ENCODE measurements at regions not wholly inside any gene's neighbourhood (a gene's known extent, or its start where the extent isn't known, plus 50 kb on each side); places are given as distances from the start of the nearest gene placed in this dataset.
"Not testable (repeated sequence)": the region's sequence is repeated elsewhere in the genome, so short reads cannot be mapped to it uniquely, and the experiment has no call there.

- H3K9ac ChIP-seq (ENCODE audit: low read length) = no peak overlapping the region
- intact Hi-C loops (cut with micrococcal nuclease) = no loop called here
- H2AFZ ChIP-seq (ENCODE audit: low read depth, low read length, poor library complexity, severe bottlenecking) = no peak overlapping the region
- H3K4me1 ChIP-seq (ENCODE audit: control insufficient read depth in 1 of 2, insufficient read depth in 2 of 2, low read length in 2 of 2) = no peaks in the 10 kb centered on the region
- ATAC-seq (no peak), DNase-seq (ENCODE audit: low read depth, low spot score) (no peak)
- H4K20me1 ChIP-seq (ENCODE audit: insufficient read depth) = no peaks in the 10 kb centered on the region
- no peak overlapping the region for H3K4me2 ChIP-seq (ENCODE audit: low read length)
- CTCF ChIA-PET = no interaction called here
- no peaks in the 10 kb centered on the region for H3K79me2 ChIP-seq (ENCODE audit: insufficient read depth, low read length)
- no peaks in the 10 kb centered on the region for H3K9me2 ChIP-seq (ENCODE audit: insufficient read depth)
- H3K4me3 ChIP-seq (replicated peaks in 1 of 2; ENCODE audit: low read depth in 1 of 2, low read length in 2 of 2) = no peak overlapping the region
- H3K9me3 ChIP-seq (ENCODE audit: control insufficient read depth in 1 of 2, insufficient read depth in 1 of 2, low read depth in 1 of 2, low read length in 2 of 2) = peaks cover 0 to 6% of the 10 kb centered on the region in 2 experiments; a peak in 1 of 4 replicates
- RAD21 ChIA-PET (ENCODE audit: low non-redundant PET in 1 of 2, low total read pairs in 2 of 2, uncharacterized antibody in 2 of 2, unreplicated experiment in 2 of 2) = no interaction called here
- BruUV-seq (replicated peaks) = no TSS peak
- H3K27me3 ChIP-seq (ENCODE audit: insufficient read depth, low read length) = 0 out of 2 replicates have a peak, but pooled peaks cover 6% of the 10 kb centered on the region
- POLR2A ChIA-PET = no interaction called here
- H3K27ac ChIP-seq (ENCODE audit: low read depth, low read length) = no peak overlapping the region
- H3K36me3 ChIP-seq (ENCODE audit: control insufficient read depth in 1 of 2, insufficient read depth in 2 of 2, low read length in 2 of 2) = no peaks in the 10 kb centered on the region
- TF ChIP-seq ELF1 (IDR thresholded peaks at IDR 0.05; ENCODE audit: borderline replicate concordance, low read depth) = no peak
- no peak for TF ChIP-seq SP1 (IDR thresholded peaks at IDR 0.05; ENCODE audit: low read depth)
- TF ChIP-seq EGR1 (IDR thresholded peaks at IDR 0.05; ENCODE audit: low read depth) = no peak
- TF ChIP-seq CEBPB (IDR thresholded peaks at IDR 0.05; ENCODE audit: low read depth) = no peak
- no peak for TF ChIP-seq ZFX (IDR thresholded peaks at IDR 0.05)
- no peak for TF ChIP-seq SIN3A (IDR thresholded peaks at IDR 0.05; ENCODE audit: low read depth)
Observed at GRCh38 chr7:360454-361100, 70.6 kb downstream of the FOXL3 start.

- H3K9ac ChIP-seq (ENCODE audit: low read length); H3K4me1 ChIP-seq (ENCODE audit: control insufficient read depth in 1 of 2, insufficient read depth in 2 of 2, low read length in 2 of 2); H3K27me3 ChIP-seq (ENCODE audit: insufficient read depth, low read length); H3K4me2 ChIP-seq (ENCODE audit: low read length); H2AFZ ChIP-seq (ENCODE audit: low read depth, low read length, poor library complexity, severe bottlenecking); H3K27ac ChIP-seq (ENCODE audit: low read depth, low read length); H3K9me3 ChIP-seq (ENCODE audit: control insufficient read depth in 1 of 2, insufficient read depth in 1 of 2, low read depth in 1 of 2, low read length in 2 of 2); BruUV-seq (replicated peaks); CTCF ChIA-PET; H3K36me3 ChIP-seq (ENCODE audit: control insufficient read depth in 1 of 2, insufficient read depth in 2 of 2, low read length in 2 of 2); H3K4me3 ChIP-seq (replicated peaks in 1 of 2; ENCODE audit: low read depth in 1 of 2, low read length in 2 of 2); DNase-seq (ENCODE audit: low read depth, low spot score); ATAC-seq; POLR2A ChIA-PET; intact Hi-C loops (cut with micrococcal nuclease); RAD21 ChIA-PET (ENCODE audit: low non-redundant PET in 1 of 2, low total read pairs in 2 of 2, uncharacterized antibody in 2 of 2, unreplicated experiment in 2 of 2); H3K9me2 ChIP-seq (ENCODE audit: insufficient read depth); H3K79me2 ChIP-seq (ENCODE audit: insufficient read depth, low read length); H4K20me1 ChIP-seq (ENCODE audit: insufficient read depth): not testable (repeated sequence)
Observed at GRCh38 chr7:361182-361581, 71.2 kb downstream of the FOXL3 start.
